B cell (primary cell): ENCODE measurements at regions not wholly inside any gene's neighbourhood (a gene's known extent, or its start where the extent isn't known, plus 50 kb on each side); places are given as distances from the start of the nearest gene placed in this dataset.

Experiments used
- ATAC-seq: fragments of 200-7000 bp; cut with Tn5 transposase; one replicate; pipeline ENCODE4 v1.10.0; 2021; ENCODE audit warnings: low read depth, mild to moderate bottlenecking, moderate number of reproducible peaks, moderate library complexity
- CTCF ChIA-PET: fragments of 350-600 bp; sonication (Branson Sonifier 250); formaldehyde crosslinking; loops from one replicate; lab custom pipeline; 2021; ENCODE audit warnings: antibody characterized with exemption, inconsistent platforms; lab: Charles Lee
- POLR2A ChIA-PET: fragments of 350-600 bp; sonication (Branson Sonifier 250); formaldehyde crosslinking; loops from one replicate; lab custom pipeline; 2021; ENCODE audit warnings: antibody characterized with exemption; lab: Charles Lee
- DNase-seq: peaks from one replicate; pipeline ENCODE4 v3.0.0; 2013
- H2AFZ ChIP-seq: 2 replicates; pipeline ENCODE4 v1.6.1; 2012; ENCODE audit warnings: mild to moderate bottlenecking, low read depth, low read length; ENCODE audit not compliant: insufficient read depth, poor library complexity, severe bottlenecking
- H3K27ac ChIP-seq, 2 donors: 1 replicate in 1 of 2; 2 replicates in 1 of 2; pipeline ENCODE4 v1.5.1; 2012 to 2013; ENCODE audit warnings: low read length in 2 of 2, mild to moderate bottlenecking in 2 of 2, moderate library complexity in 1 of 2
- H3K27me3 ChIP-seq, 4 experiments: fragments of 200-600 bp in 1 of 4; sonication (generic) in 1 of 4; replicated peaks in 1 of 4; 1 replicate in 2 of 4; 2 replicates in 2 of 4; pipeline versions ENCODE4 v1.6.1 to v1.7.0; 2013 to 2016; ENCODE audit warnings: low read length in 3 of 4, mild to moderate bottlenecking in 2 of 4, mixed read lengths in 1 of 4, moderate library complexity in 1 of 4; ENCODE audit not compliant: insufficient read depth in 4 of 4, control insufficient read depth in 3 of 4; ENCODE audit errors: control extremely low read depth in 1 of 4
- H3K36me3 ChIP-seq, 2 experiments: replicated peaks in 1 of 2; 1 replicate in 1 of 2; 2 replicates in 1 of 2; pipeline versions ENCODE4 v1.6.1 to v1.7.1; 2013; ENCODE audit warnings: low read length in 1 of 2; ENCODE audit not compliant: insufficient read depth in 2 of 2, control insufficient read depth in 1 of 2; ENCODE audit errors: control extremely low read depth in 1 of 2, extremely low read depth in 1 of 2
- H3K4me1 ChIP-seq, 2 donors: fragments of 200-600 bp in 1 of 2; sonication (generic) in 1 of 2; 1 replicate in 1 of 2; 2 replicates in 1 of 2; pipeline versions ENCODE4 v1.5.1 to v1.6.1; 2013 to 2017; ENCODE audit warnings: low read length in 2 of 2; ENCODE audit not compliant: control insufficient read depth in 2 of 2, insufficient read depth in 2 of 2
- H3K4me2 ChIP-seq: replicated peaks from 2 replicates; pipeline ENCODE3; 2012; ENCODE audit warnings: mild to moderate bottlenecking, low read depth, low read length; ENCODE audit not compliant: poor library complexity, severe bottlenecking
- H3K4me3 ChIP-seq, 5 experiments: fragments of 200-600 bp in 1 of 5; sonication (generic) in 1 of 5; 1 replicate in 3 of 5; 2 replicates in 2 of 5; pipeline versions ENCODE4 v1.5.1 to v1.7.0; 2011 to 2016; ENCODE audit warnings: low read length in 4 of 5, mild to moderate bottlenecking in 4 of 5, low read depth in 2 of 5, control low read depth in 1 of 5, moderate library complexity in 1 of 5; ENCODE audit not compliant: insufficient read depth in 1 of 5; ENCODE audit errors: control extremely low read depth in 1 of 5, extremely low read depth in 1 of 5
- H3K79me2 ChIP-seq: fragments of 200-600 bp; sonication (generic); one replicate; pipeline ENCODE4 v1.6.0; 2016; ENCODE audit warnings: low read length; ENCODE audit not compliant: control insufficient read depth, insufficient read depth
- H3K9ac ChIP-seq: fragments of 200-600 bp; sonication (generic); 2 replicates; pipeline ENCODE4 v1.6.1; 2017; ENCODE audit warnings: mild to moderate bottlenecking, low read length, moderate library complexity
- H3K9me3 ChIP-seq, 3 donors: one replicate each; pipeline versions ENCODE4 v1.6.1 to v1.7.1; 2013; ENCODE audit warnings: low read length in 2 of 3; ENCODE audit not compliant: control insufficient read depth in 2 of 3, insufficient read depth in 1 of 3; ENCODE audit errors: control extremely low read depth in 1 of 3
- H4K20me1 ChIP-seq: 2 replicates; pipeline ENCODE4 v1.6.0; 2012; ENCODE audit warnings: mild to moderate bottlenecking, low read length; ENCODE audit not compliant: insufficient read depth, control insufficient read depth, poor library complexity, severe bottlenecking
- H3K27ac Mint-ChIP-seq: one replicate; pipeline ENCODE4 v1.8.0; 2021; ENCODE audit warnings: mixed read lengths
- H3K27me3 Mint-ChIP-seq: one replicate; pipeline ENCODE4 v1.8.0; 2021; ENCODE audit warnings: mixed read lengths
- H3K4me1 Mint-ChIP-seq: one replicate; pipeline ENCODE4 v1.8.0; 2021; ENCODE audit warnings: mixed read lengths
- H3K4me3 Mint-ChIP-seq: one replicate; pipeline ENCODE4 v1.8.0; 2021; ENCODE audit warnings: mixed read lengths
- H3K9me3 Mint-ChIP-seq: one replicate; pipeline ENCODE4 v1.8.0; 2022; ENCODE audit warnings: mixed read lengths; ENCODE audit not compliant: insufficient read depth
- EZH2 ChIP-seq: IDR thresholded peaks from 2 replicates; pipeline ENCODE4 v1.6.1; 2012; ENCODE audit warnings: borderline replicate concordance, low read depth, mild to moderate bottlenecking, moderate library complexity, low read length; ENCODE audit not compliant: insufficient read depth, poor library complexity, severe bottlenecking
- WGBS: methylation state at CpG from one replicate; pipeline ENCODE4 v1.1.5; 2013; ENCODE audit warnings: missing lambda C conversion rate; ENCODE audit not compliant: insufficient coverage; 5-methylcytosine and 5-hydroxymethylcytosine counted together
- intact Hi-C: fragments of 100-400 bp; cut with micrococcal nuclease; formaldehyde crosslinking; loops from one replicate; pipeline ENCODE4 v1.10.0; 2022
- TF ChIP-seq, protein P1 (sequence below): fragments of 200-600 bp; IDR thresholded peaks from one replicate; pipeline ENCODE4 v1.8.0; 2022; ENCODE audit warnings: antibody characterized with exemption, mild to moderate bottlenecking

DNA sequence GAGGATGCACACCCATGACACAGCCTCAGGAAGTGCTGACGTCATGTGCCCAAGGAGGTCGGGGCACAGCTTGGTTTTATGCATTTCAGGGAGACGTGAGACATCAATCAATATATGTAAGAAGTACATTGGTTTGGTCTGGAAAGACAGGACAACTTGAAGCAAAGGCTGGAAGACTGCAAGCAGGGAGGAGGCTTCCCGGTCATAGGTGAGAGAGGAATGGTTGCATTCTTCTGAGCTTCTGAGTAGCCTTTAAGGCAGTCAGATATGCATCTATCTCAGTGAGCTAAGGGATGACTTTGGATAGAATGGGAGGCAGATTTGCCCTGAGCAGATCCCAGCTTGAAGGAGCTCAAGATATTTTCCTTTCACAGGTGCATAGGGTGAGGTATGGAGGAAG is 349.5 kb downstream of the TYW1 start:
- WGBS: 100% methylated on average over 3 of the region's 4 CpGs
- Mint-ChIP-seq H3K4me1 (no peaks in the 10 kb centered on the region), H3K27me3 (no peaks in the 10 kb centered on the region), H3K4me3 (no peak overlapping the region), H3K9me3 (no peaks in the 10 kb centered on the region), H3K27ac (no peak overlapping the region)
- peaks cover 0 to 3% of the 10 kb centered on the region in 2 experiments for H3K36me3 ChIP-seq
- H4K20me1 ChIP-seq: no peaks in the 10 kb centered on the region
- H3K27ac ChIP-seq: no peak overlapping the region
- no peak for ATAC-seq
- POLR2A ChIA-PET: no interaction called here
- no peak overlapping the region for H3K4me3 ChIP-seq
- TF ChIP-seq, protein P1, sequence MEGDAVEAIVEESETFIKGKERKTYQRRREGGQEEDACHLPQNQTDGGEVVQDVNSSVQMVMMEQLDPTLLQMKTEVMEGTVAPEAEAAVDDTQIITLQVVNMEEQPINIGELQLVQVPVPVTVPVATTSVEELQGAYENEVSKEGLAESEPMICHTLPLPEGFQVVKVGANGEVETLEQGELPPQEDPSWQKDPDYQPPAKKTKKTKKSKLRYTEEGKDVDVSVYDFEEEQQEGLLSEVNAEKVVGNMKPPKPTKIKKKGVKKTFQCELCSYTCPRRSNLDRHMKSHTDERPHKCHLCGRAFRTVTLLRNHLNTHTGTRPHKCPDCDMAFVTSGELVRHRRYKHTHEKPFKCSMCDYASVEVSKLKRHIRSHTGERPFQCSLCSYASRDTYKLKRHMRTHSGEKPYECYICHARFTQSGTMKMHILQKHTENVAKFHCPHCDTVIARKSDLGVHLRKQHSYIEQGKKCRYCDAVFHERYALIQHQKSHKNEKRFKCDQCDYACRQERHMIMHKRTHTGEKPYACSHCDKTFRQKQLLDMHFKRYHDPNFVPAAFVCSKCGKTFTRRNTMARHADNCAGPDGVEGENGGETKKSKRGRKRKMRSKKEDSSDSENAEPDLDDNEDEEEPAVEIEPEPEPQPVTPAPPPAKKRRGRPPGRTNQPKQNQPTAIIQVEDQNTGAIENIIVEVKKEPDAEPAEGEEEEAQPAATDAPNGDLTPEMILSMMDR: no peak
- TF ChIP-seq EZH2: no peak
- H3K4me1 ChIP-seq: no peaks in the 10 kb centered on the region
- no peak overlapping the region for H3K9ac ChIP-seq
- no peak for DNase-seq
- no peak overlapping the region for H2AFZ ChIP-seq
- H3K27me3 ChIP-seq: no peaks in the 10 kb centered on the region
- CTCF ChIA-PET: no interaction called here
- H3K4me2 ChIP-seq: no peak overlapping the region
- intact Hi-C loops: no loop called here
- H3K79me2 ChIP-seq: no peaks in the 10 kb centered on the region
- peaks cover 0 to 8% (median 0%) of the 10 kb centered on the region in 3 donors for H3K9me3 ChIP-seq

DNA sequence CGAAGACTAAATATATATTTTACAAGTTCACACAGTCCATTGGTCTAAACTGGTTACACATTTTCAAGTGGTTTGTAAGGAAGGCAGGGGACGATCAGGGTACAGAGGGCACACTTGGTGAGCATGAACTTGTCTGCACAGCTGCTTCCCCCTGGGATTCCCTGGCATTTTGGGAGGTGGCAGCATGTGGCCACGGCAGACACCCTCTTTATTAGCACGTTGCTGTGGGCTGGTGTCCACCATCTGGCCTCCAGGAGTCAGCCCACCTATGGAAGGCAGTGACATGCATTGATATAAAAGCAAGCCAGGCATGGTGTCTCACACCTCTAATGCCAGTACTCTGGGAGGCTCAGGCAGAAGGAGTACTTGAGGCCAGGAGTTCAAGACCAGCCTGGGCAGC is 350.2 kb downstream of the TYW1 start:
- Histone ChIP-seq H3K27ac (no peak overlapping the region), H3K79me2 (no peaks in the 10 kb centered on the region), H3K27me3 (no peaks in the 10 kb centered on the region), H3K4me3 (no peak overlapping the region), H3K4me2 (no peak overlapping the region), H3K36me3 (peaks cover 0 to 3% of the 10 kb centered on the region in 2 experiments), H3K4me1 (no peaks in the 10 kb centered on the region), H3K9ac (no peak overlapping the region), H3K9me3 (peaks cover 0 to 8% (median 0%) of the 10 kb centered on the region in 3 donors), H2AFZ (no peak overlapping the region), H4K20me1 (no peaks in the 10 kb centered on the region)
- WGBS: 61% methylated on average over 3 of the region's 4 CpGs
- Mint-ChIP-seq H3K4me1 (no peaks in the 10 kb centered on the region), H3K4me3 (no peak overlapping the region), H3K27me3 (no peaks in the 10 kb centered on the region), H3K9me3 (no peaks in the 10 kb centered on the region), H3K27ac (no peak overlapping the region)
- ChIA-PET POLR2A (no interaction called here), CTCF (no interaction called here)
- ATAC-seq (no peak), DNase-seq (no peak)
- intact Hi-C loops: no loop called here
- TF ChIP-seq, protein P1: no peak
- TF ChIP-seq EZH2: no peak
